ENCODE measurements at regions not wholly inside any gene's neighbourhood (a gene's known extent, or its start where the extent isn't known, plus 50 kb on each side); places are given as distances from the start of the nearest gene placed in this dataset.

GRCh38 chr9:6113819-6114218 is 98.4 kb upstream of the RANBP6 start:
- TF ChIP-seq CTCF (IDR thresholded peaks at IDR 0.05) (no peak), POLR2A (IDR thresholded peaks at IDR 0.05) (no peak), EP300 (IDR thresholded peaks at IDR 0.05) (no peak)
